Thoracic aorta (tissue), 2 donors: ENCODE measurements at regions not wholly inside any gene's neighbourhood (a gene's known extent, or its start where the extent isn't known, plus 50 kb on each side); places are given as distances from the start of the nearest gene placed in this dataset.

Experiments used
- ATAC-seq: fragments of 150-250 bp; one replicate; pipeline ENCODE4 v1.8.0; 2017; ENCODE audit warnings: low read depth; ENCODE audit not compliant: insufficient number of reproducible peaks, low FRiP score
- DNase-seq: peaks from one replicate; pipeline ENCODE4 v3.0.0-alpha.2; 2020; ENCODE audit warnings: low spot score
- H3K27ac ChIP-seq, 2 donors: fragments of 200-600 bp; sonication (generic); 1 replicate in 1 of 2; 2 replicates in 1 of 2; pipeline ENCODE4 v1.5.1; 2016; ENCODE audit warnings: mild to moderate bottlenecking in 2 of 2, moderate library complexity in 2 of 2
- H3K27me3 ChIP-seq: fragments of 200-600 bp; sonication (generic); replicated peaks from 2 replicates; pipeline ENCODE4 v1.6.0; 2016; ENCODE audit warnings: mild to moderate bottlenecking; ENCODE audit not compliant: insufficient read depth
- H3K36me3 ChIP-seq: fragments of 200-600 bp; sonication (generic); one replicate; pipeline ENCODE4 v1.5.1; 2016
- H3K4me1 ChIP-seq, 2 donors: fragments of 200-600 bp; sonication (generic); 1 replicate in 1 of 2; 2 replicates in 1 of 2; pipeline versions ENCODE4 v1.5.1 to v1.6.0; 2016; ENCODE audit warnings: low read depth in 2 of 2, mild to moderate bottlenecking in 1 of 2; ENCODE audit not compliant: control insufficient read depth in 1 of 2
- H3K4me3 ChIP-seq: fragments of 200-600 bp; sonication (generic); 2 replicates; pipeline ENCODE4 v1.5.1; 2016; ENCODE audit warnings: mild to moderate bottlenecking
- H3K9me3 ChIP-seq: fragments of 200-600 bp; sonication (generic); 2 replicates; pipeline ENCODE4 v1.5.1; 2016
- CTCF ChIP-seq: fragments of 200-600 bp; sonication (generic); IDR thresholded peaks from one replicate; pipeline ENCODE4 v1.5.1; 2019; ENCODE audit warnings: antibody characterized with exemption

- H3K4me1 ChIP-seq, result no peaks in the 10 kb centered on the region
- no peaks in the 10 kb centered on the region for H3K27me3 ChIP-seq
- H3K36me3 ChIP-seq, result no peaks in the 10 kb centered on the region
- H3K9me3 ChIP-seq, result no peaks in the 10 kb centered on the region
- no peak overlapping the region for H3K27ac ChIP-seq
- TF ChIP-seq CTCF, result no peak
- no peak overlapping the region for H3K4me3 ChIP-seq
- DNase-seq (no peak), ATAC-seq (no peak)
These were observed 1847.5 kb upstream of the IGFBP7 start for GRCh38 chr4:58957711-58958110.

GRCh38 chr4:58961283-58961682, 1851.1 kb upstream of the IGFBP7 start:
- TF ChIP-seq CTCF, result no peak
- Histone ChIP-seq H3K27me3 (no peaks in the 10 kb centered on the region), H3K36me3 (no peaks in the 10 kb centered on the region), H3K27ac (no peak overlapping the region), H3K4me1 (no peaks in the 10 kb centered on the region), H3K9me3 (no peaks in the 10 kb centered on the region), H3K4me3 (no peak overlapping the region)
- DNase-seq (no peak), ATAC-seq (no peak)

- TF ChIP-seq CTCF, result no peak
- Histone ChIP-seq H3K4me3 (no peak overlapping the region), H3K27me3 (no peaks in the 10 kb centered on the region), H3K4me1 (no peaks in the 10 kb centered on the region), H3K36me3 (no peaks in the 10 kb centered on the region), H3K27ac (no peak overlapping the region), H3K9me3 (no peaks in the 10 kb centered on the region)
- no peak for DNase-seq
- no peak for ATAC-seq
These were observed 1851.7 kb upstream of the IGFBP7 start for GRCh38 chr4:58961925-58962324.

GRCh38 chr4:58962424-58962823, 1852.2 kb upstream of the IGFBP7 start:
- ATAC-seq, result no peak
- no peak for TF ChIP-seq CTCF
- no peaks in the 10 kb centered on the region for H3K9me3 ChIP-seq
- H3K27me3 ChIP-seq, result no peaks in the 10 kb centered on the region
- H3K4me1 ChIP-seq, result no peaks in the 10 kb centered on the region
- no peak for DNase-seq
- no peak overlapping the region for H3K4me3 ChIP-seq
- H3K36me3 ChIP-seq, result no peaks in the 10 kb centered on the region
- no peak overlapping the region for H3K27ac ChIP-seq

GRCh38 chr4:58981828-58982227, 1871.6 kb upstream of the IGFBP7 start:
- H3K27me3 ChIP-seq, result no peaks in the 10 kb centered on the region
- no peaks in the 10 kb centered on the region for H3K9me3 ChIP-seq
- H3K36me3 ChIP-seq, result no peaks in the 10 kb centered on the region
- no peak overlapping the region for H3K4me3 ChIP-seq
- H3K27ac ChIP-seq, result no peak overlapping the region
- ATAC-seq (no peak), DNase-seq (no peak)
- no peak for TF ChIP-seq CTCF
- no peaks in the 10 kb centered on the region for H3K4me1 ChIP-seq
